GM12878 (cell line): ENCODE measurements at regions not wholly inside any gene's neighbourhood (a gene's known extent, or its start where the extent isn't known, plus 50 kb on each side); places are given as distances from the start of the nearest gene placed in this dataset.

Source experiments
- ATAC-seq: fragments of 200-7000 bp; cut with Tn5 transposase; 3 replicates; pipeline ENCODE4 v1.9.1; 2020; ENCODE audit warnings: mild to moderate bottlenecking, moderate library complexity
- BruUV-seq: library from RNA; stranded (reverse); fragments of 400-500 nt; replicated peaks from 2 replicates; lab custom pipeline; 2021; lab: Mats Ljungman, UMichigan
- CTCF ChIA-PET: fragments of 300-600 bp; sonication (Branson Sonifier 250); formaldehyde crosslinking; extraction: SDS; loops from one replicate; lab custom pipeline; 2021; ENCODE audit warnings: inconsistent platforms; lab: Yijun Ruan, JAX
- POLR2A ChIA-PET: fragments of 350-600 bp; formaldehyde crosslinking; extraction: SDS; loops from one replicate; lab custom pipeline; 2021; ENCODE audit warnings: inconsistent platforms; lab: Charles Lee
- RAD21 ChIA-PET: fragments of 300-600 bp; sonication (Branson Sonifier 250); formaldehyde crosslinking; loops from one replicate; lab custom pipeline; 2023; ENCODE audit warnings: antibody characterized with exemption; ENCODE audit not compliant: unreplicated experiment; lab: Charles Lee
- SMC1A ChIA-PET: fragments of 300-600 bp; sonication (Branson Sonifier 250); formaldehyde crosslinking; loops from one replicate; lab custom pipeline; 2023; ENCODE audit not compliant: unreplicated experiment, uncharacterized antibody; lab: Charles Lee
- DNase-seq: peaks from one replicate; pipeline ENCODE4 v3.0.0-alpha.2; 2011; ENCODE audit warnings: low read depth, low spot score
- FAIRE-seq: peaks from 3 replicates; lab custom pipeline; 2011; peaks lifted over from hg19 to GRCh38; lab: Jason Lieb, UNC
- H2AFZ ChIP-seq: 2 replicates; pipeline ENCODE4 v1.6.0; 2011; ENCODE audit warnings: low read depth, low read length, control low read depth; ENCODE audit not compliant: control insufficient read depth
- H3K27ac ChIP-seq: 2 replicates; pipeline ENCODE4 v1.5.1; 2011; ENCODE audit warnings: control low read depth; ENCODE audit not compliant: control insufficient read depth, insufficient read depth
- H3K27me3 ChIP-seq, 2 experiments: replicated peaks in 1 of 2; 2 replicates each; pipeline versions ENCODE4 v1.6.0 to v1.6.1; 2011; ENCODE audit warnings: low read length in 1 of 2; ENCODE audit not compliant: control insufficient read depth in 2 of 2, insufficient read depth in 2 of 2
- H3K36me3 ChIP-seq, 2 experiments: 2 replicates each; pipeline ENCODE4 v1.5.1; 2011; ENCODE audit warnings: low read length in 1 of 2; ENCODE audit not compliant: control insufficient read depth in 2 of 2, insufficient read depth in 2 of 2
- H3K4me1 ChIP-seq: 2 replicates; pipeline ENCODE4 v1.6.1; 2011; ENCODE audit warnings: mild to moderate bottlenecking, low read length, moderate library complexity, mixed read lengths; ENCODE audit not compliant: control insufficient read depth, insufficient read depth
- H3K4me2 ChIP-seq: 2 replicates; pipeline ENCODE4 v1.6.0; 2011; ENCODE audit warnings: control low read depth; ENCODE audit not compliant: control insufficient read depth, insufficient read depth
- H3K4me3 ChIP-seq: fragments of 200-600 bp; sonication (generic); 2 replicates; pipeline ENCODE4 v1.5.1; 2016
- H3K79me2 ChIP-seq: 2 replicates; pipeline ENCODE4 v1.6.0; 2011; ENCODE audit warnings: low read length; ENCODE audit not compliant: control insufficient read depth, insufficient read depth
- H3K9ac ChIP-seq: 2 replicates; pipeline ENCODE4 v1.8.0; 2011; ENCODE audit warnings: low read length, control low read depth, mixed read lengths; ENCODE audit not compliant: control insufficient read depth, insufficient read depth
- H3K9me3 ChIP-seq: replicated peaks from 3 replicates; pipeline ENCODE4 v1.5.1; 2011; ENCODE audit warnings: mild to moderate bottlenecking, low read length; ENCODE audit not compliant: control insufficient read depth, insufficient read depth
- H4K20me1 ChIP-seq: 2 replicates; pipeline ENCODE4 v1.6.0; 2011; ENCODE audit not compliant: control insufficient read depth, insufficient read depth
- ATF7 ChIP-seq: fragments of 450-650 bp; IDR thresholded peaks from 2 replicates; pipeline ENCODE4 v1.6.1; 2016; ENCODE audit warnings: low read depth, mild to moderate bottlenecking
- NFYA ChIP-seq: IDR thresholded peaks from 2 replicates; pipeline ENCODE4 v1.6.1; 2011; ENCODE audit warnings: low read depth, mild to moderate bottlenecking, low read length, improper control_type of control experiment, borderline replicate concordance
- NR2F1 ChIP-seq: fragments of 450-650 bp; conservative IDR thresholded peaks from 2 replicates; pipeline ENCODE4 v1.6.1; 2017; ENCODE audit warnings: mild to moderate bottlenecking
- POLR2A ChIP-seq: IDR thresholded peaks from 2 replicates; pipeline ENCODE4 v1.6.1; 2011; ENCODE audit warnings: low read depth, mild to moderate bottlenecking, low read length
- POLR2AphosphoS5 ChIP-seq: IDR thresholded peaks from 2 replicates; pipeline ENCODE4 v1.6.1; 2011; ENCODE audit warnings: mild to moderate bottlenecking, low read length, inconsistent platforms
- RFX5 ChIP-seq: IDR thresholded peaks from 2 replicates; pipeline ENCODE4 v1.6.1; 2011; ENCODE audit warnings: low read depth, low read length, improper control_type of control experiment
- USF1 ChIP-seq: IDR thresholded peaks from 2 replicates; pipeline ENCODE4 v1.6.1; 2011; ENCODE audit warnings: borderline replicate concordance, low read depth, mild to moderate bottlenecking, moderate library complexity, mixed read lengths, low read length; ENCODE audit not compliant: insufficient read depth; ENCODE audit errors: extremely low read length
- ZBTB33 ChIP-seq: fragments of 450-650 bp; IDR thresholded peaks from 2 replicates; pipeline ENCODE4 v1.6.1; 2017; ENCODE audit warnings: mild to moderate bottlenecking
- ZNF384 ChIP-seq: IDR thresholded peaks from 2 replicates; pipeline ENCODE4 v1.6.1; 2012; ENCODE audit warnings: low read depth, mild to moderate bottlenecking, low read length, improper control_type of control experiment, borderline replicate concordance
- WGBS: methylation state at CpG from one replicate; pipeline ENCODE4 v1.1.6; 2016; ENCODE audit warnings: low lambda C conversion rate; ENCODE audit not compliant: insufficient replicate concordance, insufficient coverage; ENCODE audit errors: missing lambda C conversion rate; 5-methylcytosine and 5-hydroxymethylcytosine counted together
- in situ Hi-C: fragments of 300-500 bp; cut with MboI; formaldehyde crosslinking; loops from 9 replicates; pipeline ENCODE4 v1.14.3; 2018; ENCODE audit warnings: mixed read lengths
- intact Hi-C: fragments of 100-400 bp; cut with micrococcal nuclease; formaldehyde crosslinking; loops from one replicate; pipeline ENCODE4 v1.14.2; 2022; ENCODE audit not compliant: unreplicated experiment

- SMC1A ChIA-PET = interaction anchor here (1.1 to 3.5 kb wide), 2 partner anchors 11 kb away, joined by 3 to 11 read pairs; no protein-coding TSS in a partner anchor
- Histone ChIP-seq H3K4me1 (no peaks in the 10 kb centered on the region), H2AFZ (no peak overlapping the region), H3K27ac (no peak overlapping the region), H3K36me3 (no peaks in the 10 kb centered on the region), H4K20me1 (no peaks in the 10 kb centered on the region), H3K9me3 (peaks cover 3% of the 10 kb centered on the region; the same call in 2 of the 3 replicates), H3K4me2 (no peak overlapping the region), H3K79me2 (no peaks in the 10 kb centered on the region), H3K9ac (no peak overlapping the region), H3K27me3 (no peaks in the 10 kb centered on the region), H3K4me3 (no peak overlapping the region)
- intact Hi-C loops = no loop called here
- in situ Hi-C loops = loop anchor here (25.0 kb wide), 1 partner anchor 513 kb away; no protein-coding TSS in a partner anchor
- CTCF ChIA-PET = interaction anchor here (0.6 to 3.2 kb wide), 3 partner anchors 11 to 378 kb away, joined by 3 to 10 read pairs (median 4); no protein-coding TSS in a partner anchor
- no TSS peak for BruUV-seq
- WGBS = 67% methylated on average over 4 of the region's 4 CpGs
- ATAC-seq = no peak
- DNase-seq = no peak
- FAIRE-seq = no peak
- POLR2A ChIA-PET = no interaction called here
- RAD21 ChIA-PET = interaction anchor here (0.7 to 1.4 kb wide), 2 partner anchors 134 to 354 kb away, joined by 3 read pairs; no protein-coding TSS in a partner anchor
- no peak for TF ChIP-seq RFX5
- TF ChIP-seq POLR2AphosphoS5 = no peak
- no peak for TF ChIP-seq ZBTB33
- TF ChIP-seq NFYA = no peak
- TF ChIP-seq ZNF384 = no peak
- TF ChIP-seq USF1 = no peak
- no peak for TF ChIP-seq ATF7
- no peak for TF ChIP-seq NR2F1
- no peak for TF ChIP-seq POLR2A
- TF ChIP-seq, all 136 proteins: peak for 0
Observed at GRCh38 chr12:46650688-46651087, 175.1 kb downstream of the SLC38A4 start.
